Gastroesophageal sphincter (tissue), 3 donors: ENCODE measurements at regions not wholly inside any gene's neighbourhood (a gene's known extent, or its start where the extent isn't known, plus 50 kb on each side); places are given as distances from the start of the nearest gene placed in this dataset.

Experiments
- EP300 ChIP-seq: sonication (generic); formaldehyde crosslinking; IDR thresholded peaks from one replicate; pipeline ENCODE4 v1.6.1; 2017; ENCODE audit warnings: antibody characterized with exemption, mild to moderate bottlenecking
- POLR2A ChIP-seq, 2 donors: fragments of 450-650 bp; IDR thresholded peaks; one replicate each; pipeline ENCODE4 v1.6.1; 2017; ENCODE audit warnings: antibody characterized with exemption in 2 of 2, mild to moderate bottlenecking in 2 of 2, moderate library complexity in 1 of 2
- TF ChIP-seq, protein P1 (sequence below), 4 experiments: fragments of 200-600 bp in 2 of 4; fragments of 450-650 bp in 2 of 4; sonication (generic) in 1 of 4; IDR thresholded peaks; one replicate each; pipeline ENCODE4 v1.5.1; 2017 to 2019; ENCODE audit warnings: antibody characterized with exemption in 4 of 4, mild to moderate bottlenecking in 2 of 4, moderate library complexity in 2 of 4

DNA sequence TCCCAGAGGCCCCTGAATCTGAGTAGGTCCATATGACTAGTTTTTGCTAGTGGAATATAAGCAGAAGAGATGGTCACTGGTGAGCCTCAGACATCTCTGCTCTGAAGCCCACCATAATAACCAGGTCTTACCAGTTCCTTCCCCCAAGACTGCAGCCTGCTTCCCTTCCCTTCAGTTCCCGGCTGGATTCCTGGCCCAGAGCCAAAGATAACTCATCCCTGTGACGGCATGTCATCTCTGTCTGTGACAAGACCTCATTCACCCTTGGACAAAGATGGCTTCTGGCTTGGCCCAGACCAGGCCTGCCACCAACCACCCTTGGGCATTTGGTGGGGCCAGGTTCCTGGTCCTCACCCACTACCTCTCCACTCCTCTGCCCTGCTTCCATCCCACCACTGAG is 145.5 kb upstream of the TOP1 start:
- TF ChIP-seq POLR2A (IDR thresholded peaks at IDR 0.05) = no peak
- no peak for TF ChIP-seq EP300
- TF ChIP-seq, protein P1, sequence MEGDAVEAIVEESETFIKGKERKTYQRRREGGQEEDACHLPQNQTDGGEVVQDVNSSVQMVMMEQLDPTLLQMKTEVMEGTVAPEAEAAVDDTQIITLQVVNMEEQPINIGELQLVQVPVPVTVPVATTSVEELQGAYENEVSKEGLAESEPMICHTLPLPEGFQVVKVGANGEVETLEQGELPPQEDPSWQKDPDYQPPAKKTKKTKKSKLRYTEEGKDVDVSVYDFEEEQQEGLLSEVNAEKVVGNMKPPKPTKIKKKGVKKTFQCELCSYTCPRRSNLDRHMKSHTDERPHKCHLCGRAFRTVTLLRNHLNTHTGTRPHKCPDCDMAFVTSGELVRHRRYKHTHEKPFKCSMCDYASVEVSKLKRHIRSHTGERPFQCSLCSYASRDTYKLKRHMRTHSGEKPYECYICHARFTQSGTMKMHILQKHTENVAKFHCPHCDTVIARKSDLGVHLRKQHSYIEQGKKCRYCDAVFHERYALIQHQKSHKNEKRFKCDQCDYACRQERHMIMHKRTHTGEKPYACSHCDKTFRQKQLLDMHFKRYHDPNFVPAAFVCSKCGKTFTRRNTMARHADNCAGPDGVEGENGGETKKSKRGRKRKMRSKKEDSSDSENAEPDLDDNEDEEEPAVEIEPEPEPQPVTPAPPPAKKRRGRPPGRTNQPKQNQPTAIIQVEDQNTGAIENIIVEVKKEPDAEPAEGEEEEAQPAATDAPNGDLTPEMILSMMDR (IDR thresholded peaks at IDR 0.05) = no peak
